Activated CD8-positive, alpha-beta T cell treated with anti-CD3 and anti-CD28 coated beads, Interleukin-2, amount 10 ng/mL, durations not matched to agents 7 days and 5 days (primary cell): ENCODE measurements at regions not wholly inside any gene's neighbourhood (a gene's known extent, or its start where the extent isn't known, plus 50 kb on each side); places are given as distances from the start of the nearest gene placed in this dataset.
A peak's percentile ranks its signal among the peaks of the same experiment; 100 is the strongest.

Experiments used
- ATAC-seq: fragments of 150-1000 bp; cut with Tn5 transposase; one replicate; pipeline ENCODE4 v1.10.0; 2021; ENCODE audit warnings: moderate library complexity
- CTCF ChIA-PET: fragments of 350-600 bp; sonication (Branson Sonifier 250); formaldehyde crosslinking; loops from one replicate; lab custom pipeline; 2021; ENCODE audit warnings: antibody characterized with exemption; lab: Charles Lee
- POLR2A ChIA-PET: fragments of 350-600 bp; sonication (Branson Sonifier 250); formaldehyde crosslinking; loops from one replicate; lab custom pipeline; 2021; ENCODE audit warnings: antibody characterized with exemption; lab: Charles Lee
- DNase-seq: peaks from one replicate; pipeline ENCODE4 v3.0.0-alpha.2; 2020
- H3K27ac Mint-ChIP-seq: one replicate; pipeline ENCODE4 v1.8.0; 2021; ENCODE audit warnings: mild to moderate bottlenecking, mixed read lengths
- H3K27me3 Mint-ChIP-seq: one replicate; pipeline ENCODE4 v1.8.0; 2021; ENCODE audit warnings: low read depth, mixed read lengths
- H3K36me3 Mint-ChIP-seq: one replicate; pipeline ENCODE4 v1.8.0; 2021; ENCODE audit warnings: low read depth, mixed read lengths
- H3K4me1 Mint-ChIP-seq: one replicate; pipeline ENCODE4 v1.8.0; 2021; ENCODE audit warnings: low read depth, mixed read lengths
- H3K4me3 Mint-ChIP-seq: one replicate; pipeline ENCODE4 v1.8.0; 2021; ENCODE audit warnings: mild to moderate bottlenecking, mixed read lengths
- H3K9me3 Mint-ChIP-seq: one replicate; pipeline ENCODE4 v1.8.0; 2022; ENCODE audit warnings: mixed read lengths; ENCODE audit not compliant: insufficient read depth

- CTCF ChIA-PET: no interaction called here
- no peaks in the 10 kb centered on the region for H3K9me3 Mint-ChIP-seq
- no peaks in the 10 kb centered on the region for H3K4me1 Mint-ChIP-seq
- no peak for ATAC-seq
- no peak overlapping the region for H3K4me3 Mint-ChIP-seq
- POLR2A ChIA-PET: no interaction called here
- peaks cover 2% of the 10 kb centered on the region for H3K27me3 Mint-ChIP-seq
- H3K27ac Mint-ChIP-seq: no peak overlapping the region
- H3K36me3 Mint-ChIP-seq: no peaks in the 10 kb centered on the region
- peak; percentile 10 for DNase-seq
These were observed 462.4 kb downstream of the BRD1 start for GRCh38 chr22:49365191-49365837.

GRCh38 chr22:49364398-49364797 lies 463.3 kb downstream of the BRD1 start:
- ChIA-PET CTCF (no interaction called here), POLR2A (no interaction called here)
- Mint-ChIP-seq H3K9me3 (no peaks in the 10 kb centered on the region), H3K36me3 (no peaks in the 10 kb centered on the region), H3K27me3 (peaks cover 2% of the 10 kb centered on the region), H3K27ac (no peak overlapping the region), H3K4me3 (no peak overlapping the region), H3K4me1 (no peaks in the 10 kb centered on the region)
- ATAC-seq (no peak), DNase-seq (no peak)

GRCh38 chr22:49363526-49364230 lies 464.0 kb downstream of the BRD1 start:
- H3K4me1 Mint-ChIP-seq: no peaks in the 10 kb centered on the region
- no peaks in the 10 kb centered on the region for H3K36me3 Mint-ChIP-seq
- ATAC-seq (no peak), DNase-seq (no peak)
- no peak overlapping the region for H3K27ac Mint-ChIP-seq
- H3K4me3 Mint-ChIP-seq: no peak overlapping the region
- ChIA-PET POLR2A (no interaction called here), CTCF (no interaction called here)
- H3K9me3 Mint-ChIP-seq: no peaks in the 10 kb centered on the region
- peaks cover 2% of the 10 kb centered on the region for H3K27me3 Mint-ChIP-seq

- DNase-seq (no peak), ATAC-seq (no peak)
- Mint-ChIP-seq H3K36me3 (no peaks in the 10 kb centered on the region), H3K9me3 (no peaks in the 10 kb centered on the region), H3K27ac (no peak overlapping the region), H3K4me3 (no peak overlapping the region), H3K4me1 (no peaks in the 10 kb centered on the region), H3K27me3 (peaks cover 2% of the 10 kb centered on the region)
- ChIA-PET CTCF (no interaction called here), POLR2A (no interaction called here)
These were observed 465.3 kb downstream of the BRD1 start for GRCh38 chr22:49362211-49362839.

GRCh38 chr22:49361164-49361563 lies 466.5 kb downstream of the BRD1 start:
- CTCF ChIA-PET: no interaction called here
- H3K36me3 Mint-ChIP-seq: no peaks in the 10 kb centered on the region
- ATAC-seq (no peak), DNase-seq (no peak)
- H3K9me3 Mint-ChIP-seq: no peaks in the 10 kb centered on the region
- H3K27ac Mint-ChIP-seq: no peak overlapping the region
- H3K4me3 Mint-ChIP-seq: no peak overlapping the region
- H3K27me3 Mint-ChIP-seq: peaks cover 2% of the 10 kb centered on the region
- POLR2A ChIA-PET: no interaction called here
- no peaks in the 10 kb centered on the region for H3K4me1 Mint-ChIP-seq

GRCh38 chr22:49360746-49361145 lies 466.9 kb downstream of the BRD1 start:
- POLR2A ChIA-PET: no interaction called here
- Mint-ChIP-seq H3K27me3 (peaks cover 3% of the 10 kb centered on the region), H3K9me3 (no peaks in the 10 kb centered on the region), H3K4me3 (no peak overlapping the region), H3K4me1 (no peaks in the 10 kb centered on the region), H3K27ac (no peak overlapping the region), H3K36me3 (no peaks in the 10 kb centered on the region)
- CTCF ChIA-PET: no interaction called here
- DNase-seq: no peak
- no peak for ATAC-seq

GRCh38 chr22:49359076-49359475 lies 468.6 kb downstream of the BRD1 start:
- ChIA-PET POLR2A (no interaction called here), CTCF (no interaction called here)
- DNase-seq (no peak), ATAC-seq (no peak)
- peaks cover 4% of the 10 kb centered on the region for H3K27me3 Mint-ChIP-seq
- H3K4me1 Mint-ChIP-seq: no peaks in the 10 kb centered on the region
- H3K27ac Mint-ChIP-seq: no peak overlapping the region
- no peak overlapping the region for H3K4me3 Mint-ChIP-seq
- H3K36me3 Mint-ChIP-seq: no peaks in the 10 kb centered on the region
- no peaks in the 10 kb centered on the region for H3K9me3 Mint-ChIP-seq

- CTCF ChIA-PET: no interaction called here
- no peak overlapping the region for H3K4me3 Mint-ChIP-seq
- H3K9me3 Mint-ChIP-seq: no peaks in the 10 kb centered on the region
- DNase-seq (no peak), ATAC-seq (no peak)
- H3K4me1 Mint-ChIP-seq: no peaks in the 10 kb centered on the region
- H3K36me3 Mint-ChIP-seq: no peaks in the 10 kb centered on the region
- H3K27ac Mint-ChIP-seq: no peak overlapping the region
- POLR2A ChIA-PET: interaction anchor here (0.6 kb wide), 1 partner anchor 47 kb away, joined by 3 read pairs; no protein-coding TSS in a partner anchor
- H3K27me3 Mint-ChIP-seq: peaks cover 4% of the 10 kb centered on the region
These were observed 469.8 kb downstream of the BRD1 start for GRCh38 chr22:49357661-49358440.

- DNase-seq (no peak), ATAC-seq (no peak)
- no peaks in the 10 kb centered on the region for H3K9me3 Mint-ChIP-seq
- CTCF ChIA-PET: no interaction called here
- no peak overlapping the region for H3K27ac Mint-ChIP-seq
- no peaks in the 10 kb centered on the region for H3K4me1 Mint-ChIP-seq
- H3K36me3 Mint-ChIP-seq: no peaks in the 10 kb centered on the region
- no peak overlapping the region for H3K4me3 Mint-ChIP-seq
- POLR2A ChIA-PET: no interaction called here
- peaks cover 2% of the 10 kb centered on the region for H3K27me3 Mint-ChIP-seq
These were observed 471.2 kb downstream of the BRD1 start for GRCh38 chr22:49356428-49356827.

GRCh38 chr22:49355211-49355920 lies 472.3 kb downstream of the BRD1 start:
- ChIA-PET POLR2A (no interaction called here), CTCF (interaction anchor here (0.9 kb wide), 1 partner anchor 19 kb away, joined by 3 read pairs; no protein-coding TSS in a partner anchor)
- no peaks in the 10 kb centered on the region for H3K9me3 Mint-ChIP-seq

GRCh38 chr22:49354516-49355210 lies 473.0 kb downstream of the BRD1 start:
- ChIA-PET CTCF (no interaction called here), POLR2A (no interaction called here)
- no peaks in the 10 kb centered on the region for H3K36me3 Mint-ChIP-seq
- peaks cover 2% of the 10 kb centered on the region for H3K27me3 Mint-ChIP-seq
- H3K9me3 Mint-ChIP-seq: no peaks in the 10 kb centered on the region
- ATAC-seq (no peak), DNase-seq (no peak)
- H3K4me3 Mint-ChIP-seq: no peak overlapping the region
- no peaks in the 10 kb centered on the region for H3K4me1 Mint-ChIP-seq
- H3K27ac Mint-ChIP-seq: no peak overlapping the region

More at GRCh38 chr22:49355211-49355920, 472.3 kb downstream of the BRD1 start:
- Mint-ChIP-seq H3K4me3 (no peak overlapping the region), H3K27ac (no peak overlapping the region), H3K36me3 (no peaks in the 10 kb centered on the region), H3K4me1 (no peaks in the 10 kb centered on the region), H3K27me3 (peaks cover 2% of the 10 kb centered on the region)
- DNase-seq: no peak
- ATAC-seq: no peak
